ENCODE measurements at regions not wholly inside any gene's neighbourhood (a gene's known extent, or its start where the extent isn't known, plus 50 kb on each side); places are given as distances from the start of the nearest gene placed in this dataset.
A peak's percentile ranks its signal among the peaks of the same experiment; 100 is the strongest.

DNA sequence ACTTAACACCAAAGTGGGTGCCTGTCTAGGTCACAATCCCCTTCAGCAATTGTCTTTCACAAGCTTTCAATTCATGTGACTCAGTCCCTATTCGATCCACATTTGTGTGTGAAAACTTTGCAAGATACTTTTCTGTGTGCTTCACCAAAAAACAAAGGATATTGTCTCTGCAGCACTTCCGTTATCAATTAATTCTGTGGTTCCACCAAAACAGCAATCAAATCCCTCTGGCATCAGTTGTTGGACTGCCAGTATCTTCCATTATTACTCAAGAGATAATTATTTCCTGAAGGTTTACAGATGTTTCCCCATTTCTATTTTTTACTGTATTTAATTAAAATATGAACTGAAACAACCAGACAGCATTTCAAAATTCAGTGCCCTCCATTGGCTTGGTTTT, 481.4 kb downstream of the SUCLA2 start:
- no peak for DNase-seq (ENCODE audit: low read depth, low spot score)

DNA sequence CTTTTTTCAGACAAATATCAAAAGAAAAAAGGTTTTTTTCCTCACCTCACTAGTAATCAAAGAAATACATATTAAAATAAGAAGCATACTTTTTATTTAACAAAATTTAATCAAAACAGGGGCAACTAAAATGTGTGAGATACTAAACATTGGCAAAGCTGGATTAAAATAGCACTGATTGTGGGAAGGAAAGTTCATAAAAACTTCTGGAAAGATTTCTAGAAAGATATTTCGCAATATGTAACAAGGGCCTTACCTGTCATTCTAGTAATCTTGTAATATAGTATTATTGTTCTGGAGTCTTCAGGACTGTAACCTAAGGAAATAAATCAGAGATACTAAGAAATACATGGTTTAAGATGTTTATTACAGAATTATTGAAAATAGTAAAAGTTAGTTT, 482.5 kb downstream of the SUCLA2 start:
- no peak for DNase-seq (ENCODE audit: low read depth, low spot score)

DNA sequence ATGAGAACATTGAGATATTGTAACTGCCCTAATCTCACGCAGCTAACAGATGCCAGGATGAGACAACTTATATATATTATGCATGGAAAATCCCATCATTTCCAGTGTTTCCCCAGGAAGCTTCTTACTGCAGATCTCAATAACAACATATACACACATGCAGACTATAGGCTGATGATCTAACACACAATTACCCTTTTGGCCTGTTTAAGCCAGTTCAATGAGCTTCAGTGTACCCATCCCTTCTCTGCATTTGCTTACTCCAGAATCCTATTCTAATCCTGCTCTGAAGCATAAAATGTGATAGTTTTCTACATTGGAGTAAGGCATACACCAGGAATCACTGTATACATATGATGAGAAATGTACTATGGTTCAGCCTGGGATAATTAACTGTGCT, 489.4 kb downstream of the SUCLA2 start:
- no peak for DNase-seq (ENCODE audit: low read depth, low spot score)

DNA sequence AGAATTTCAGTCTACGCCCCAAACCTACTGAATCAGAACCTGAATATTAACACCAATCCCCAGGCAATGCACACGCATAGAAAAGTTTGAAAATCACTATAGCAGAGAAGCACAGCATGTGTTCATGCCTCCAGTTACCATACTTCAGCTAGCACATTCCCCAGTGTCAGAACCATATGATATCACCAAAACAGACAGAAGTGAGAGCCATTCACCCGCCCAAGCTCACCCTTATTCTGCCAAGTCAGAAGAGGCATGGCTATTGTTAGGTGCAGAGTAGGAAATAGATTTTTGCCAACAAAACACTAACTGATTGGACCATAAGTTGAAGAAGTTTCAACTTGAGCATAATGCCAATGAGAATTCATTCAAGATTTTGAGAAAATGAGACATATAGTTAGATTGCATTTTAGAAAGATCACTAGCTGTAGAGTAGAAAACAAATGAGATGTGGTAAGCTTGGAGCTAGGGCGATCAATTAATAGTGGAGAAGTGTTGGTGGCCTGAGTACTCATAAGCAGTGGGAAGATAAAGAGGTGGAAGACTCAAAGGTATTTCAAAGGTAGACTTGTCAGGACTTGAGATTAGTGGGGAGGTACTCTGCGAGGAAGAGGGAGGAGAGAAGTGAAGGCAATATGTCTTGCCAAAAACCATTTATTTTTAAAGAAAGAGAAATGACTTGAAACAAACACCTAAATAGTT, 492.4 kb downstream of the SUCLA2 start:
- DNase-seq (ENCODE audit: low read depth, low spot score): no peak

DNA sequence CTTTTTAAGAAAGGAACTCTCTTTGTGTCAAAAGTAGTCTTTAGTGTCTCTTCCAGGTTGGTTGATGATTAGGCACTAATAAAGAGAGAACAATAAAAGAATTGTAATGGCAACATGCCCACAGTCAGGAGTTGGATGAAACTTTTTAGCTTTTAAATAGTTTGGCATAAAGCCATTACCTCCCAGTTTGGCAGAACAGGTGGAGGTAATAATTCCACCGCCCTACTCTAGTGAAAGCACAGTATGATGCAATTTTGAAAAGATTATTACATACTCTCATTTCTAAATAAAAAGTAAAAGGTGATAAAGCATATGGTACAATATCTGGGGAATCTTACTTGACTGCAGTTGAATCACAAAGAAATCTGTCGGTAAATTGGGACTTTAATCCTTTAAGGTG, 497.6 kb downstream of the SUCLA2 start:
- no peak for DNase-seq (ENCODE audit: low read depth, low spot score)

DNA sequence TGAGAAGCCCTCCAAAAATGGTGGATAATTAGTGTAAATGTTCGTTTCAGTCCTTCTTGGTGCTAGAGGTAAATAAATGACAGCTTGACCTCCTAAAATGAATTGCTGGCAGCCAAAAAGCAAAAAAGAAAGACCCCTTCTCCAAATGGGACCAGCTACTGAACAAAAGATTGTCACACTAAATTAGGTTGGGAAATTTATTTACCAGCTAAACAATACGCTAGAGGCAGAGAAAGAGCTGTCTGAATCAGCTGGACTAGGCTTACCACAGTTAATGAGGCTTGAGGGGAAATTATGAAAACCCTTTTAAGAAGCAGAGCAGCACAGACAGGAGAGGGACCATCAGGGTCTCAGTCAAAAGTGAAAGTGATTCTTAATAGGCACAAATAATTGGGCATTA, 498.9 kb downstream of the SUCLA2 start:
- DNase-seq (ENCODE audit: low read depth, low spot score): no peak

DNA sequence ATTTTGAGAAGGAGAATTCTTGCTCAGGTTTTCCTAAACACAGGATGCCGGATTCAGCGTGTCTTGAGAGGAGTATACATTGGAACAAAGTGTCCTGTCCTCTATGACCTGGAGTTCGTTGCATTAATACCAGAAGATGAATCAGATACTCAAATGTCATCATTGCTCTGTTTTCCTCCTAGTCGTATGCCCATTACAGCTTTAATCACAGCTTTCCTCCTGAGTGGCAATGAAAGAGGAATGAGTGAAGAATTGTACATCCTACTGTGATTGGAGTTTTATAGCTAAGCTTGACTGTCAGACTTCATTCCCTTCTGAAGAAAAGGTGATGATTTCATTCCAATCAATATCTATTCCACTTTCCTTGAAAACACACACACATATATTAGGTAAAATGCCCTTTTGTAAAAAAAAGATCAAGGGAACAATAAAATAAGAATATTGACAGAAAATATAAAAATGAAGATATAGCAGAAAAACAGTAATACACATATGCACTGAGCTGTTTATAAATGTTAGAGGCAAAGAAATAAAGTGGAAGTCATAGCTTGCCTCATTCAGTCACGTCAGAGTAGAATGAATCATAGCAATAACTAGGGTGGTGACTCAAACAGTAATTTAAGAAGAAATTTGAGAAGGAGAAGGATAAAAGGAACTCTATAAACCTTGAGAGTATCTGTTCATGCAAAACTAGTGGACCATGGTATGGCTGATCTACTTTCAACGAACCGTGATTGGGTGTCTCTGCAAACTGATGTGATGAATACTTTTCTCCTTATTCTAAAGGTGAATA, 501.5 kb downstream of the SUCLA2 start:
- no peak for DNase-seq (ENCODE audit: low read depth, low spot score)

DNA sequence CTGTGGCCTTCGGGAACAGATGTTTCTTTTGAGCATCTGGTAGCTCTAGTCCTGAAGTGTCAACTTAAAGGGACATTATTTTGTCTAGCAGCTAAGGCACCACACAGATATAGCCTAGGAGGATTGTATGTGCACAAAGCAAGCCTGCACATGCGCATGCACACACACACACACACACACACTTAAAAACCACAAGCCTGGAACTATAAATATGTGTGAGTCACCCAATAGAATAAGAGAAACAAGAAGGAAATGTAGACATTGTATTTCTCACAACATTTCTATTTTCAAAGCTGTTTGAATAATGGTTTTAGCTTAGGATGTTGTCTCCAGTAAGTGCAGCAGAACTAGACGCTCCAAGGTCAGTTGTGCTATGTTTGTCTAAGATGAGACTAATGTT, 516.5 kb downstream of the SUCLA2 start:
- DNase-seq (ENCODE audit: low read depth, low spot score): no peak

DNA sequence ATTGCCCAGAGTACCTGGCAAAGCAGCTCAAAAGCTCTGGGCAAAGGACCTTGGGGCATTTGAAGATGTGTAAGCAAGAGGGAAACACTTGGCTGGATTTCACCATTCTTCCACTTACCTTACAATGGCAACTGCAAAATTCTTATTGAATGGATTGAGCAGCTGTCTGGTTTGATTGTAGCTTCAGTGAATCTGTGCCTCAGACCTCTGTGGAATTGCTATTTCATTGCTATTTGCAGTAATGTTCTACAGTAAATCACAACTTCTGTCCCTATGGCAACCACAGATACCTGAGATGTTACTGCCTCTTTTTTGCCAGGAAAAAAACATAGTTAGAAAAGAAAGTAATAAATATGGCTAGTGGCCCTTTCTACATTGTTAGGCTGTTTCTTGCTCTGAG, 519.5 kb downstream of the SUCLA2 start:
- no peak for DNase-seq (ENCODE audit: low read depth, low spot score)

DNA sequence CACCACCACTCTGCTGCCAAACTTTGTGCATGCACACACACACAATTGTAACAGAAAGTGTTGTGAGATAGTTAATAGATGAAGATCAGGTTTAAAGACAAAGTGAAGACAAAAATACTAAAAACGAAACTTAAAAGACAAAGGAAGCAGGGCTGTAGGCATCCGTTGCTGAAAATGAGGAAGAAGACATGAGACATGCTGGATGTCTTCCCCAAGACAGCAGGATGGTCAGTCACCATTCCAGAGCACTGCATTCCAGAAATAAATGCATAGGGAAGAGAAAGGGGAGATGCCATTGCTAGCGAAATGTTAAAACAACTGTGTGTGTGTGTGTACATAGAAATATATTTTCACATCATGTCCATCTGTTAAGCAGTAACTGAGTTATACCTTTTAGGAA, 520.1 kb downstream of the SUCLA2 start:
- DNase-seq (ENCODE audit: low read depth, low spot score): no peak

DNA sequence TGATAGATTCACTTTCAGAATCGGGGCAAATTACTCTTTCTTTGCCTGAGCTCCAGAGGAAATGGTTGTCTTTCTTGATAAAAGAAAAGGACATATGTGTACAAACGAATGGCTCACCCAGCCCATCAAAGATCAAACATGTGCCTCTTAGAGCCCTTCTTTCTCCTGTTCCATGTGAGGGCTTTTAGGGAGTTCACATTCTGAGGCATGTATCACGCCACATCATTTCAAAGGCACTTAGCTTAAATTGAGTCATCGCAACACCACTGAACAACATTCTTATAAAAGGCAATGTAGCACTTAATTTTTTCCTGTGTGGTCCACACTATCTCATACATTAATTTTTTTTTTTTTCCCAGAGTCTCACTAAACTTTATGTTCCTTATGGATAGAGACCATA, 521.0 kb downstream of the SUCLA2 start:
- no peak for DNase-seq (ENCODE audit: low read depth, low spot score)

DNA sequence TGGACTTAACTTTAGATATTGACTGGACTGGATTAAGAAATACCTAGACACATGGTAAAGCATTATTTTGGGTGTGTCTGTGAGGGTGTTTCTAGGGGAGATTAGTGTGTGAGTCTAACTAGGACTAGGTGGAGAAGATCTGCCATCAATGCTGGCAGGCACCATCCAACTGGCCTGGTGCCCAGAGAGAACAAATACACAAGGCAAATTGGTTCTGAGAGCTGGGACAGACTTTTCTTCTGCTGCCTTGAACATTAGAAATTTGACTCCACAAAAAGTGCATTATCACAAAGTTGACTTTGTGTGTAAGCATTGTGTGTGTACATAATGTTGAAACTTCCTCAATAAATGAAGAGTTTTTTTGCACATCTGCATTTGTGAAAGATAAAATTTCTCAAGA, 522.1 kb downstream of the SUCLA2 start:
- no peak for DNase-seq (ENCODE audit: low read depth, low spot score)

DNA sequence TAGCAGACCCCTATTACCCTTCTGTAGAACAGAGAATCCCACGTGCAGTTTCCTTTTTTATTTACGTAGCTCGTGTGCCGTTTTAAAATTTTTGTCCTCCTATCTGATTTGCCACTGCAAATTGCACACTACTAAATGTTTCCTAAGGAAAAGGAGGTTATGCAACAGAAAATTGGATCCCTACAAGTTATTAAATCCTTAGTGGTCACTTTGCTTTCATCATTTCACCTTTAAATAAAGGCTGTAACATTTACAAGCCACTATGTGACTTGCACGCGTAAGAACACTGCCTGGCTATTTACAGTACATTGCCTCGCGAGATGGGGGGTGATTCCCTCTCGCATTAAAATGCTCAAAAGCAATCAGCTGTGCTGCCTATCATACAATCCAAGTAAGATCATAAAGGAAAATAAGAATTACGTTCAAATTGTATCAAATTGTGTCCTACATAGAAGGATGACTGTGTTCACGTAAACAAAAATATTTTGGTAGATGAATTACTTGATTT, 525.6 kb downstream of the SUCLA2 start:
- DNase-seq (ENCODE audit: low read depth, low spot score): no peak

DNA sequence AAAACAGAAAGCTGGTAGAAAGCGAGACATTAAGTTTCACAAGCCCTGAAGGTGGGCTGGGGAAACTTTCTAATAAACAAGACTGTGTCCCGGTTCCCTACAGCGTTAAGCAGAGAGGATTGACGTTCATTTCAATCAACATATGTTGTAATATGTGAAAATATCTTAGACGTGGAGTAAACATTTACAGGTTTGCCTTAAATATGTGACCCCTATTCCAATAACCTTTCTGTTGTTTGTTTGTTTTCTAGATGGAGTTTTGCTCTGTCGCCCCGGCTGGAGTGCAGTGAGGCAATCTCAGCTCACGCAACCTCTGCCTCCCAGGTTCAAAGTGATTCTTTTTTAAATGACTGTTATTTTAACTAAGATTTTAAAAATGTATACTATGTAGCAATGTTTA, 526.2 kb downstream of the SUCLA2 start:
- DNase-seq (ENCODE audit: low read depth, low spot score): no peak

DNA sequence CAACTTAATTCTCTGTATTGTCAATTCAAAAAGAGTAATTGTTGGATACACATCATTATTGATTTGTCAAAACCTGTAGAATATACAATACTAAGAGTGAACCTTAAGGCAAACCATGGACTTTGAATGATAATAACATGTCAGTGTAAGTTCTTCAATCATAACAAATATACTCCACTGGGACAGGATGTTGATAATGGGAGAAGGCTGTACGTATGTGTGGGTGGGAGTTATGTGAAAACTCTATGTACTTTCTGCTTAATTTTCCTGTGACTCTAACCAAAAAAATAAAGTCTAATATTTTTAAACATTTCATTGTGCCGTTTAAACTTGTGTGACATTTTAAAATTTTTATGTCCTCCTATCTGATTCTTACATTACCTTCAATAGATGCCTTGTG, 526.7 kb downstream of the SUCLA2 start:
- DNase-seq (ENCODE audit: low read depth, low spot score): no peak

DNA sequence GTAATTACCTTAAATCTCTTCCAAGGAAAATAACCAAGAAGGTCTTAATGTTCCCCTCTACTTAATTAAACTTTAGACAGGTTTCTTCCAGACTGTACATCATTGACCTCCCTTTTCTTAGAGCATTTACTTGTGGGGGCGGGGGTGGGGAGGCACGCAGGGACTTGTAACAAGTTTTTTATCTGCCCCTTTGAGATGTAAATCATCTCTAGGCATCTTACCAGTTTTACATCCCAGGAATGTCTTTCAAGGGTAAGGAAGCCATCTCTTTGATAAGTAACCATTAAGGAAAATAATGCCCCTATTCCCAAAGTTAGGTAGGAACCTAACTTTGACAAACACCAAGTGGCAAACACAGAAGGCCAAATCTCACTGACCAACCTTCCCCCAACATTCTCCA, 528.6 kb downstream of the SUCLA2 start:
- peak; percentile 47 for DNase-seq (ENCODE audit: low read depth, low spot score)

DNA sequence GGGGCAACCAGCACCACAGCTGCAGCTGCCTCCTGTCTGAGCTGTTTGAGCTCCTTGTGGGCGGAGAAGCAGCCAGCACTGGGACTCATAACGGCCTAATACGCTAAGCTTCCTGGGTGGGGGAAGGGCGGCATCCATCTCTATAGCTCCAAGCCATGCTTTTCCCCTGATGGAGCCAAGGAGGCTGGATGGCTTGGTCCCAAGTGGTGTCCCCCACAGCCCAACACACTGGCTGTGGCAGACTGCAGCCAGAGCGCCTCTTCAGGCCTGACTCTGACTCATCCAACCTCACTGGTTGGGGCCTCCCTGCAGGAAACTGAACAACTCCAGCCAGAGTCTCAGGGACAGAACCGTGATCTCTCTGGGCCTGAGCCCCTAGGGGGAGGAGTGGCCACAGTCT, 537.3 kb downstream of the SUCLA2 start:
- DNase-seq (ENCODE audit: low read depth, low spot score): no peak

DNA sequence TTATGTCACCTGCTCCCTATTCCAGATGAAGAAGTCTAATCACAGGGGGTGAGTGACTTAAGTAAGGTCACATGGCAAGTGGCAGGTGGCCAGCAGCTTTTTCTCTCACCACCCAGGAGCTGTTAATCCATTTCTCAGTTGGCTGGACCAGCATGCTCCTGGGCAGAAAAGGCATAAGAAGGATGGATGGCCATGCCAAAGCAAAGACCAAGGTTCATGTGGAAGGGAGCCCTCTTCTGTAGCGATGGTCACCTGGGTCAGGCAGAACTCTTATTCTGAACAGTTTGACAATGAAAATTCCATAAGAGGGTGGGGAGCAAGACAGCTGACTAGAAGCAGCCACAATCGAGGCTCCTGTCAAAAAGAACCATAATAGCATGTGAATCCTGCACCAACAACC, 538.1 kb downstream of the SUCLA2 start:
- DNase-seq (ENCODE audit: low read depth, low spot score): no peak

DNA sequence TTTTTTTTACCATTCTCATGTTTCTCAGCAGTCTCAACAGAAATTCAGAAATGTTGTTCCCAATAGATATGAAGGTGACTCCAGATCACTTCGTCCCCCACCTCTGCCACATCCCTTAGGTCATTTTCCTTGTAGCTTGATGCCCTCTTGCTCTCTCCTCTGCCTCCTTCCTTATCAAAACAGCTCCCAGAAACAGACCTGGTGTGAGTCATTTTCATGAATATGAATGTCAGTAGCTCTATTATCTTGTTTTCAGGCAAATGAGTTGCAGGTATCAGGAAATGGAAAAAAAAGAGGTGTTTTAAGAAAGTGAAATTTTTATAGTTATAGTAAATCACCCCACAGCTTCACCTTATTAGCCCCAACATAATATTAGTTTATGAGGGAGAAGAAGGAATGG, 539.3 kb downstream of the SUCLA2 start:
- DNase-seq (ENCODE audit: low read depth, low spot score): no peak

DNA sequence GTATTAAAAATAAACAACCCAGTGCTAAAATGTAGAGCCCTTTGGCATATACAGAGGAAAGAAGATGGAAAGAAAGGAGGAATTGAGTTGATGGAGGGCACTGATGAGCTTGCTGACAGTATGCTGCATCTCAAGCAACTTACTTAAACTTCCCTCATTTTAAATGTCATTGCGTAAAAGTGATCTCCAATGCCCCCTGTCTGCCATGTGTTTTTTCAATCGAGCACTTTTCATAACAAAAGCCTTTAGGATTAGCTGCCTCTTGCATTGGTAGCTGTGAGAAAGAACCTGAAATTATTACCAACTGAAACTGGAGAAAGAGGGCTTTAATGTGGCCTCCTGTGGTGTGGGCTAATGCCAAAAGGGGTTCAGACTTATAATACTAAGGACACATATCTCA, 541.6 kb downstream of the SUCLA2 start:
- DNase-seq (ENCODE audit: low read depth, low spot score): no peak

DNA sequence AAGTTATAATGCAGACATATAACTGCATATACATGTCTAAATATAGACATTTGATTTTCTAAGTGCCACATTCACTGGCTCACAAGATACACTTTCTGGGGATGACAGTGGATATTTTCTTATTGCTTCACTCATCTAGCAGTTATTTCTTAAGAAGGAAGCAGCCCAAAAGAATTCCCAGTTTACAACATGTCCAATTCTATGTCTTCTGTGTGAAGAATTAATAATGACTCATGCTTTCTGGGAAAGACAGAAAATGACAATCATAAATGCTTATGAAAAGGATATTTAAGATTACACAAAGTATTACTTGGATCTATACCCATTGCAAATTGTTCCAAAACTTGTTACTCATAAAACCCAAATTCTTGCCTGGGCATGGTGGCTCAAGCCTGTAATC, 543.4 kb downstream of the SUCLA2 start:
- DNase-seq (ENCODE audit: low read depth, low spot score): no peak

DNA sequence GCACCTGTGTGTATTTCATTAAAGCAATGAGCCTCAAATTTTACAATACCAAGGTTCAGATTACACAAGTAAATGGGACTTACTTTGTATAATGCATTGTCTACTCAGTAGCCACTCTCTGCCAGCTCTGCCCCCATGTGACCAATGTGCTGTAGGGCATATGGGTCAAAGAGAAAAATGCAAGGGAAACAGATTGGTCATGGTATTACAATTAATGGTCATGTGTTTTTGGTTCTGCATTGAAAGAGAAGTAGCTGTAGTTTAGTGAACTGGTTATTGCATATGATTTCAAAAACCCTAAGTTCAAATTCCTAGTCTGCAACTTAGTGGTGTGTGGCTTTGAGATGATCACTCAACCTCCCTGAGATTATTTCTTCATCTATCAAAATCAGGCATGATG, 545.4 kb downstream of the SUCLA2 start:
- DNase-seq (ENCODE audit: low read depth, low spot score): no peak

DNA sequence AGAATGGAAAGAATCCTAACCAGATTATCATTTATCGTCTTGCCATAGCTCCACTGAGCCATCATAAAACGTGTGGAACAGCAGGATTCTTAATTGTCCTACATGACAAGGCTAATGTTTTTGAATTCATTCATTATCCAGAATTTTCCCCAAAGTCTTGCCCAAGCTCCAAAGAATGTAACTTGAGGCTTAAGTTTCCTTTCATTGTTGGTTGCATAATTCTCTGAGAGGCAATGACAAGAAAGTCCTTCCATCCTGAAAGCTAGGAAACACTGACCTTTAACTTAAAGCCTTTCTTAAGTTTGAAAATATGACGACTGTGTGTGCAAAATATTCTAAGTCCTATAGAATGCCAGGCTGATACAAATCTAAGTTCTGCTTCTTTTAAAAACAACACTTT, 546.1 kb downstream of the SUCLA2 start:
- DNase-seq (ENCODE audit: low read depth, low spot score): no peak

Data from iPS DF 19.7 (cell line).